Panc1 (cell line): ENCODE measurements at regions not wholly inside any gene's neighbourhood (a gene's known extent, or its start where the extent isn't known, plus 50 kb on each side); places are given as distances from the start of the nearest gene placed in this dataset.

ENCODE experiments used
- ATAC-seq: fragments of 200-7000 bp; cut with Tn5 transposase; 2 replicates; pipeline ENCODE4 v1.9.1; 2020; ENCODE audit warnings: mild to moderate bottlenecking, moderate library complexity
- BruUV-seq: library from RNA; stranded (reverse); fragments of 400-500 nt; replicated peaks from 2 replicates; lab custom pipeline; 2021; lab: Mats Ljungman, UMichigan
- CTCF ChIA-PET: fragments of 300-600 bp; sonication (Branson Sonifier 250); formaldehyde crosslinking; loops from one replicate; lab custom pipeline; 2022; ENCODE audit warnings: antibody characterized with exemption; lab: Charles Lee
- POLR2A ChIA-PET: fragments of 300-600 bp; sonication (Branson Sonifier 250); formaldehyde crosslinking; loops from one replicate; lab custom pipeline; 2022; ENCODE audit warnings: antibody characterized with exemption; lab: Charles Lee
- DNase-seq: peaks from one replicate; pipeline ENCODE4 v3.0.0-alpha.2; 2010; ENCODE audit warnings: low read depth, low spot score
- H3K27ac ChIP-seq: 2 replicates; pipeline ENCODE4 v1.5.1; 2011; ENCODE audit warnings: mild to moderate bottlenecking, low read length, inconsistent platforms
- H3K27me3 ChIP-seq: fragments of 200-500 bp; sonication (Bioruptor generic); 2 replicates; pipeline ENCODE4 v1.6.0; 2014; ENCODE audit warnings: low read length, inconsistent platforms; ENCODE audit not compliant: control insufficient read depth, insufficient read depth
- H3K36me3 ChIP-seq: fragments of 200-500 bp; sonication (Bioruptor generic); 2 replicates; pipeline ENCODE4 v1.5.1; 2014; ENCODE audit warnings: inconsistent platforms, mild to moderate bottlenecking, low read length, moderate library complexity; ENCODE audit not compliant: control insufficient read depth, insufficient read depth
- H3K4me1 ChIP-seq: 2 replicates; pipeline ENCODE4 v1.5.1; 2011; ENCODE audit warnings: inconsistent platforms, mild to moderate bottlenecking, low read length, moderate library complexity; ENCODE audit not compliant: control insufficient read depth, insufficient read depth
- H3K4me3 ChIP-seq, 2 experiments: 2 replicates each; pipeline ENCODE4 v1.5.1; 2011 to 2012; ENCODE audit warnings: low read depth in 2 of 2, low read length in 2 of 2, mild to moderate bottlenecking in 2 of 2, inconsistent platforms in 1 of 2, moderate library complexity in 1 of 2
- H3K9me3 ChIP-seq: fragments of 200-500 bp; sonication (Bioruptor generic); 2 replicates; pipeline ENCODE4 v1.5.1; 2014; ENCODE audit warnings: low read depth, mild to moderate bottlenecking, inconsistent platforms, low read length, moderate library complexity; ENCODE audit not compliant: control insufficient read depth, insufficient read depth
- POLR2AphosphoS5 ChIP-seq: IDR thresholded peaks from 2 replicates; pipeline ENCODE4 v1.6.1; 2012; ENCODE audit warnings: mild to moderate bottlenecking, low read depth, low read length, moderate library complexity
- SIN3A ChIP-seq: IDR thresholded peaks from 2 replicates; pipeline ENCODE4 v1.6.1; 2012; ENCODE audit warnings: low read depth, mild to moderate bottlenecking, low read length, moderate library complexity, borderline replicate concordance; ENCODE audit not compliant: insufficient read depth
- TCF7L2 ChIP-seq: IDR thresholded peaks from 2 replicates; pipeline ENCODE4 v1.6.1; 2011; ENCODE audit warnings: mild to moderate bottlenecking, low read depth, low read length, inconsistent platforms
- in situ Hi-C: cut with HindIII; loops from 2 replicates; pipeline ENCODE4 v1.10.0; 2016; ENCODE audit warnings: low sequenced_read_pairs, low pct_unique_long_range_greater_than_20kb
- intact Hi-C: fragments of 100-400 bp; cut with micrococcal nuclease; formaldehyde crosslinking; loops from one replicate; pipeline ENCODE4 v1.10.0; 2022; ENCODE audit not compliant: unreplicated experiment
- TF ChIP-seq, protein P1 (sequence below): fragments of 450-650 bp; IDR thresholded peaks from 2 replicates; pipeline ENCODE4 v1.5.1; 2017; ENCODE audit warnings: mild to moderate bottlenecking
- TF ChIP-seq, protein P2 (sequence below), 2 experiments: IDR thresholded peaks; 2 replicates each; pipeline ENCODE4 v1.6.1; 2011 to 2012; ENCODE audit warnings: low read depth in 2 of 2, control low read depth in 1 of 2, low read length in 1 of 2, mild to moderate bottlenecking in 1 of 2, moderate library complexity in 1 of 2; ENCODE audit not compliant: insufficient read depth in 1 of 2

DNA sequence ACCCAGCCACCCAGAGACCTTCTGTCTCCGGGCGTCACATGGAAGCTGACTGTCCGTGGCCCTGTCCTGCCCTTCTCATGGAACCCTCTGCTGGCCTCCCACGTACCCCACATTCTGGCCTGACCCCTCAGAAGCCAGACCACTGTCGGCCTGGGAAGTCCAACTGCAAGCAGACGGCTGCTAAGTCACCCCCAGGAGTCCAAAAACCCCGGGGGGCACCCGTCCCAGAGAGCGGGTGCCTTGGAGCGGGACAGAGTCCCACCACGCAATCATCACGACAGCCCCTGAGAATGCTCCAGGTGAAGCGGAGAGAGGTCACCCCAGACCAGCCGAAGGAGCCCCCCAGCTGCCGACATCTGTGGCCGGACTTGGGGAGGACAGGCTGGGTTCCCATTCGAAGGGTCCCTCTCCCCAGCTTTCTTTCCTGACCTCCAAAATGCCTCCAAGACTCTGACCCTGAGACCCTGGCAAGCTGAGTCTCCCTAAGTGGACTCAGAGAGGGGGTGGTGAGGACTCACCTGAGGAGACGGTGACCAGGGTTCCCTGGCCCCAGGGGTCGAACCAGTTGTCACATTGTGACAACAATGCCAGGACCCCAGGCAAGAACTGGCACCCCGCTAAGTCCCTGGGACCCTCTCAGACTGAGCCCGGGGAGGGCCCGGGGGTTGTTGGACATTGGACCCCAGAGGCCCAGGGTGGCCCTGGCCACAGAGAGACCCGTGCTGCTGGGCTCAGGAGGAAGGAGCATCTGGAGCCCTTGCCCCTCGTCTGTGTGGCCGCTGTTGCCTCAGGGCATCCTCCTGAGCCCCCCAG is 337.1 kb downstream of the TMEM121 start:
- H3K36me3 ChIP-seq: no peaks in the 10 kb centered on the region
- POLR2A ChIA-PET: no interaction called here
- TF ChIP-seq, protein P1, sequence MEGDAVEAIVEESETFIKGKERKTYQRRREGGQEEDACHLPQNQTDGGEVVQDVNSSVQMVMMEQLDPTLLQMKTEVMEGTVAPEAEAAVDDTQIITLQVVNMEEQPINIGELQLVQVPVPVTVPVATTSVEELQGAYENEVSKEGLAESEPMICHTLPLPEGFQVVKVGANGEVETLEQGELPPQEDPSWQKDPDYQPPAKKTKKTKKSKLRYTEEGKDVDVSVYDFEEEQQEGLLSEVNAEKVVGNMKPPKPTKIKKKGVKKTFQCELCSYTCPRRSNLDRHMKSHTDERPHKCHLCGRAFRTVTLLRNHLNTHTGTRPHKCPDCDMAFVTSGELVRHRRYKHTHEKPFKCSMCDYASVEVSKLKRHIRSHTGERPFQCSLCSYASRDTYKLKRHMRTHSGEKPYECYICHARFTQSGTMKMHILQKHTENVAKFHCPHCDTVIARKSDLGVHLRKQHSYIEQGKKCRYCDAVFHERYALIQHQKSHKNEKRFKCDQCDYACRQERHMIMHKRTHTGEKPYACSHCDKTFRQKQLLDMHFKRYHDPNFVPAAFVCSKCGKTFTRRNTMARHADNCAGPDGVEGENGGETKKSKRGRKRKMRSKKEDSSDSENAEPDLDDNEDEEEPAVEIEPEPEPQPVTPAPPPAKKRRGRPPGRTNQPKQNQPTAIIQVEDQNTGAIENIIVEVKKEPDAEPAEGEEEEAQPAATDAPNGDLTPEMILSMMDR: no peak
- TF ChIP-seq TCF7L2: no peak
- intact Hi-C loops: no loop called here
- ATAC-seq (no peak), DNase-seq (no peak)
- H3K27me3 ChIP-seq: no peaks in the 10 kb centered on the region
- no peak overlapping the region for H3K4me3 ChIP-seq
- CTCF ChIA-PET: no interaction called here
- H3K4me1 ChIP-seq: no peaks in the 10 kb centered on the region
- no peaks in the 10 kb centered on the region for H3K9me3 ChIP-seq
- no peak overlapping the region for H3K27ac ChIP-seq
- in situ Hi-C loops: no loop called here
- BruUV-seq: no TSS peak

DNA sequence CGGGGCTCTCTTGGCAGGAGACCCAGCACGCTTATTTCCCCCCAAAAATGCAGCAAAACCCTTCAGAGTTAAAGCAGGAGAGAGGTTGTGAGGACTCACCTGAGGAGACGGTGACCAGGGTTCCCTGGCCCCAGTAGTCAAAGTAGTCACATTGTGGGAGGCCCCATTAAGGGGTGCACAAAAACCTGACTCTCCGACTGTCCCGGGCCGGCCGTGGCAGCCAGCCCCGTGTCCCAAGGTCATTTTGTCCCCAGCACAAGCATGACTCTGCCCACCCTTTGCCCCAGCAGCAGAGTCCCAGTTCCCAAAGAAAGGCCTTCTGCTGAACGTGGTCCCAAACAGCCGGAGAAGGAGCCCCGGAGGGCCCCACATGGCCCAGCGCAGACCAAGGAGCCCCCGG is 337.7 kb downstream of the TMEM121 start:
- Histone ChIP-seq H3K36me3 (no peaks in the 10 kb centered on the region), H3K4me1 (no peaks in the 10 kb centered on the region), H3K4me3 (no peak overlapping the region), H3K27ac (no peak overlapping the region), H3K9me3 (no peaks in the 10 kb centered on the region), H3K27me3 (no peaks in the 10 kb centered on the region)
- ChIA-PET CTCF (no interaction called here), POLR2A (no interaction called here)
- TF ChIP-seq, protein P2, sequence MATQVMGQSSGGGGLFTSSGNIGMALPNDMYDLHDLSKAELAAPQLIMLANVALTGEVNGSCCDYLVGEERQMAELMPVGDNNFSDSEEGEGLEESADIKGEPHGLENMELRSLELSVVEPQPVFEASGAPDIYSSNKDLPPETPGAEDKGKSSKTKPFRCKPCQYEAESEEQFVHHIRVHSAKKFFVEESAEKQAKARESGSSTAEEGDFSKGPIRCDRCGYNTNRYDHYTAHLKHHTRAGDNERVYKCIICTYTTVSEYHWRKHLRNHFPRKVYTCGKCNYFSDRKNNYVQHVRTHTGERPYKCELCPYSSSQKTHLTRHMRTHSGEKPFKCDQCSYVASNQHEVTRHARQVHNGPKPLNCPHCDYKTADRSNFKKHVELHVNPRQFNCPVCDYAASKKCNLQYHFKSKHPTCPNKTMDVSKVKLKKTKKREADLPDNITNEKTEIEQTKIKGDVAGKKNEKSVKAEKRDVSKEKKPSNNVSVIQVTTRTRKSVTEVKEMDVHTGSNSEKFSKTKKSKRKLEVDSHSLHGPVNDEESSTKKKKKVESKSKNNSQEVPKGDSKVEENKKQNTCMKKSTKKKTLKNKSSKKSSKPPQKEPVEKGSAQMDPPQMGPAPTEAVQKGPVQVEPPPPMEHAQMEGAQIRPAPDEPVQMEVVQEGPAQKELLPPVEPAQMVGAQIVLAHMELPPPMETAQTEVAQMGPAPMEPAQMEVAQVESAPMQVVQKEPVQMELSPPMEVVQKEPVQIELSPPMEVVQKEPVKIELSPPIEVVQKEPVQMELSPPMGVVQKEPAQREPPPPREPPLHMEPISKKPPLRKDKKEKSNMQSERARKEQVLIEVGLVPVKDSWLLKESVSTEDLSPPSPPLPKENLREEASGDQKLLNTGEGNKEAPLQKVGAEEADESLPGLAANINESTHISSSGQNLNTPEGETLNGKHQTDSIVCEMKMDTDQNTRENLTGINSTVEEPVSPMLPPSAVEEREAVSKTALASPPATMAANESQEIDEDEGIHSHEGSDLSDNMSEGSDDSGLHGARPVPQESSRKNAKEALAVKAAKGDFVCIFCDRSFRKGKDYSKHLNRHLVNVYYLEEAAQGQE (IDR thresholded peaks at IDR 0.05; ENCODE audit: insufficient read depth in 1 of 2, low read depth in 2 of 2, low read length in 1 of 2): no peak
- no peak for TF ChIP-seq SIN3A
- no peak for TF ChIP-seq TCF7L2
- TF ChIP-seq POLR2AphosphoS5: no peak
- TF ChIP-seq, protein P1: no peak
- no peak for ATAC-seq
- in situ Hi-C loops: no loop called here
- no peak for DNase-seq
- BruUV-seq: no TSS peak
- intact Hi-C loops: no loop called here
